LNCAP (cell line): ENCODE measurements at regions not wholly inside any gene's neighbourhood (a gene's known extent, or its start where the extent isn't known, plus 50 kb on each side); places are given as distances from the start of the nearest gene placed in this dataset.

ENCODE experiments used
- CTCF ChIP-seq: fragments of 450-650 bp; IDR thresholded peaks from 2 replicates; pipeline ENCODE4 v1.5.1; 2017; ENCODE audit warnings: mild to moderate bottlenecking

- TF ChIP-seq CTCF, result no peak
Measured at GRCh38 chr9:14399756-14400657, 86.1 kb upstream of the NFIB start.

- TF ChIP-seq CTCF, result no peak
Measured at GRCh38 chr9:14398473-14398872, 84.5 kb upstream of the NFIB start.

GRCh38 chr9:14396171-14396570 is 82.2 kb upstream of the NFIB start:
- no peak for TF ChIP-seq CTCF

GRCh38 chr9:14395317-14396082 is 81.6 kb upstream of the NFIB start:
- TF ChIP-seq CTCF, result no peak

GRCh38 chr9:14393418-14393817 is 79.5 kb upstream of the NFIB start:
- no peak for TF ChIP-seq CTCF

GRCh38 chr9:14391620-14392019 is 77.7 kb upstream of the NFIB start:
- TF ChIP-seq CTCF, result no peak

- no peak for TF ChIP-seq CTCF
Measured at GRCh38 chr9:14389657-14390056, 75.7 kb upstream of the NFIB start.
